GM12892 (cell line): ENCODE measurements at regions not wholly inside any gene's neighbourhood (a gene's known extent, or its start where the extent isn't known, plus 50 kb on each side); places are given as distances from the start of the nearest gene placed in this dataset.

Source experiments
- DNase-seq: peaks from one replicate; pipeline ENCODE4 v3.0.0; 2011; ENCODE audit not compliant: insufficient read length
- FAIRE-seq: peaks from 2 replicates; lab custom pipeline; 2011; peaks lifted over from hg19 to GRCh38; lab: Jason Lieb, UNC
- POLR2A ChIP-seq: IDR thresholded peaks from 2 replicates; pipeline ENCODE4 v1.6.1; 2011; ENCODE audit warnings: low read depth, low read length, control low read depth
- POLR2AphosphoS5 ChIP-seq: IDR thresholded peaks from 2 replicates; pipeline ENCODE4 v1.6.1; 2011; ENCODE audit warnings: low read depth, low read length, control low read depth
- TAF1 ChIP-seq: IDR thresholded peaks from 2 replicates; pipeline ENCODE4 v1.6.1; 2011; ENCODE audit warnings: low read depth, mild to moderate bottlenecking, control low read depth, low read length, borderline replicate concordance

- TF ChIP-seq POLR2AphosphoS5 (no peak), POLR2A (no peak), TAF1 (no peak)
- no peak for DNase-seq
- no peak for FAIRE-seq
Observed at GRCh38 chr1:199741586-199741985, 285.9 kb upstream of the NR5A2 start.

GRCh38 chr1:199742547-199742946 lies 285.0 kb upstream of the NR5A2 start:
- DNase-seq: no peak
- FAIRE-seq: no peak
- TF ChIP-seq POLR2A: no peak
- TF ChIP-seq TAF1: no peak
- no peak for TF ChIP-seq POLR2AphosphoS5

GRCh38 chr1:199743227-199743626 lies 284.3 kb upstream of the NR5A2 start:
- no peak for FAIRE-seq
- DNase-seq: no peak
- TF ChIP-seq POLR2AphosphoS5: no peak

GRCh38 chr1:199746666-199747384 lies 280.7 kb upstream of the NR5A2 start:
- no peak for TF ChIP-seq POLR2A
- TF ChIP-seq TAF1: no peak
- no peak for TF ChIP-seq POLR2AphosphoS5
- DNase-seq (no peak), FAIRE-seq (no peak)

GRCh38 chr1:199747984-199748383 lies 279.5 kb upstream of the NR5A2 start:
- TF ChIP-seq POLR2A: no peak
- TF ChIP-seq POLR2AphosphoS5: no peak
- no peak for TF ChIP-seq TAF1
- DNase-seq (no peak), FAIRE-seq (no peak)

GRCh38 chr1:199751506-199751905 lies 276.0 kb upstream of the NR5A2 start:
- DNase-seq (no peak), FAIRE-seq (no peak)
- TF ChIP-seq POLR2AphosphoS5 (no peak), POLR2A (no peak), TAF1 (no peak)

- no peak for FAIRE-seq
- DNase-seq: no peak
- TF ChIP-seq TAF1: no peak
- no peak for TF ChIP-seq POLR2A
- TF ChIP-seq POLR2AphosphoS5: no peak
Observed at GRCh38 chr1:199751962-199752687, 275.4 kb upstream of the NR5A2 start.

- no peak for FAIRE-seq
- no peak for DNase-seq
- no peak for TF ChIP-seq POLR2AphosphoS5
- TF ChIP-seq POLR2A: no peak
- TF ChIP-seq TAF1: no peak
Observed at GRCh38 chr1:199752688-199753027, 274.9 kb upstream of the NR5A2 start.

- no peak for DNase-seq
- no peak for FAIRE-seq
- no peak for TF ChIP-seq POLR2A
- no peak for TF ChIP-seq POLR2AphosphoS5
Observed at GRCh38 chr1:199753513-199753912, 274.0 kb upstream of the NR5A2 start.

- TF ChIP-seq POLR2AphosphoS5 (no peak), POLR2A (no peak), TAF1 (no peak)
- DNase-seq (no peak), FAIRE-seq (no peak)
Observed at GRCh38 chr1:199756066-199756465, 271.4 kb upstream of the NR5A2 start.

- FAIRE-seq: no peak
- DNase-seq: no peak
- TF ChIP-seq POLR2A (no peak), TAF1 (no peak), POLR2AphosphoS5 (no peak)
Observed at GRCh38 chr1:199758626-199759255, 268.8 kb upstream of the NR5A2 start.
